Ovary (tissue), 3 donors: ENCODE measurements at regions not wholly inside any gene's neighbourhood (a gene's known extent, or its start where the extent isn't known, plus 50 kb on each side); places are given as distances from the start of the nearest gene placed in this dataset.

Experiments
- EP300 ChIP-seq: sonication (generic); formaldehyde crosslinking; IDR thresholded peaks from one replicate; pipeline ENCODE4 v1.6.1; 2017; ENCODE audit warnings: antibody characterized with exemption
- POLR2A ChIP-seq: fragments of 450-650 bp; IDR thresholded peaks from one replicate; pipeline ENCODE4 v1.6.1; 2017; ENCODE audit warnings: antibody characterized with exemption, mild to moderate bottlenecking, moderate library complexity
- TF ChIP-seq, protein P1 (sequence below), 3 donors: fragments of 450-650 bp in 2 of 3; fragments of 200-600 bp in 1 of 3; IDR thresholded peaks; one replicate each; pipeline versions ENCODE4 v1.5.1 to v1.8.0; 2016 to 2022; ENCODE audit warnings: antibody characterized with exemption in 3 of 3, mild to moderate bottlenecking in 1 of 3
- donor health status: DM: no; HTN: no; CAD: no.

DNA sequence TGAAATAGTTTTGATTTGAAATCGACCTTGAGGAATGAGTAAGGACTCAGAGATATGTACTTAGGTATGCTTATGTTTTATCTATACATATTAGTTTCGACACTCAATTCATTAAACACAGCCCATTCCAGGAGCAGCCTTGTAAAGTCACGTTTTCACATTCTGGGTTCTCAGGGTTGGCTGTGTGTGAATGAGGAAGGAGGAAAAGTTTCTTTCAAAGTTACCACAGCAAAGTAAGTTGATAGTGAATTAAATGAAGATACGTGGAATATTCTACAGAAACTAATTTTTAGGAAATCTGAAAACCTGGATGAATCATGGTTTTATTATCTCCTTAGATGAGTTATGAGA, 133.5 kb downstream of the C3orf38 start:
- TF ChIP-seq, protein P1, sequence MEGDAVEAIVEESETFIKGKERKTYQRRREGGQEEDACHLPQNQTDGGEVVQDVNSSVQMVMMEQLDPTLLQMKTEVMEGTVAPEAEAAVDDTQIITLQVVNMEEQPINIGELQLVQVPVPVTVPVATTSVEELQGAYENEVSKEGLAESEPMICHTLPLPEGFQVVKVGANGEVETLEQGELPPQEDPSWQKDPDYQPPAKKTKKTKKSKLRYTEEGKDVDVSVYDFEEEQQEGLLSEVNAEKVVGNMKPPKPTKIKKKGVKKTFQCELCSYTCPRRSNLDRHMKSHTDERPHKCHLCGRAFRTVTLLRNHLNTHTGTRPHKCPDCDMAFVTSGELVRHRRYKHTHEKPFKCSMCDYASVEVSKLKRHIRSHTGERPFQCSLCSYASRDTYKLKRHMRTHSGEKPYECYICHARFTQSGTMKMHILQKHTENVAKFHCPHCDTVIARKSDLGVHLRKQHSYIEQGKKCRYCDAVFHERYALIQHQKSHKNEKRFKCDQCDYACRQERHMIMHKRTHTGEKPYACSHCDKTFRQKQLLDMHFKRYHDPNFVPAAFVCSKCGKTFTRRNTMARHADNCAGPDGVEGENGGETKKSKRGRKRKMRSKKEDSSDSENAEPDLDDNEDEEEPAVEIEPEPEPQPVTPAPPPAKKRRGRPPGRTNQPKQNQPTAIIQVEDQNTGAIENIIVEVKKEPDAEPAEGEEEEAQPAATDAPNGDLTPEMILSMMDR (IDR thresholded peaks at IDR 0.05): no peak
- TF ChIP-seq EP300 (no peak), POLR2A (no peak)
